ENCODE measurements at regions not wholly inside any gene's neighbourhood (a gene's known extent, or its start where the extent isn't known, plus 50 kb on each side); places are given as distances from the start of the nearest gene placed in this dataset.

GRCh38 chr4:189786447-189786846, 154.2 kb upstream of the FRG1 start:
- no peak for TF ChIP-seq CTCF (IDR thresholded peaks at IDR 0.05; ENCODE audit: insufficient read depth, low read depth, low read length, missing control alignments)
- DNase-seq (ENCODE audit: low read depth), result no peak
- H3K4me3 ChIP-seq (ENCODE audit: low read depth, low read length), result no peak overlapping the region

DNA sequence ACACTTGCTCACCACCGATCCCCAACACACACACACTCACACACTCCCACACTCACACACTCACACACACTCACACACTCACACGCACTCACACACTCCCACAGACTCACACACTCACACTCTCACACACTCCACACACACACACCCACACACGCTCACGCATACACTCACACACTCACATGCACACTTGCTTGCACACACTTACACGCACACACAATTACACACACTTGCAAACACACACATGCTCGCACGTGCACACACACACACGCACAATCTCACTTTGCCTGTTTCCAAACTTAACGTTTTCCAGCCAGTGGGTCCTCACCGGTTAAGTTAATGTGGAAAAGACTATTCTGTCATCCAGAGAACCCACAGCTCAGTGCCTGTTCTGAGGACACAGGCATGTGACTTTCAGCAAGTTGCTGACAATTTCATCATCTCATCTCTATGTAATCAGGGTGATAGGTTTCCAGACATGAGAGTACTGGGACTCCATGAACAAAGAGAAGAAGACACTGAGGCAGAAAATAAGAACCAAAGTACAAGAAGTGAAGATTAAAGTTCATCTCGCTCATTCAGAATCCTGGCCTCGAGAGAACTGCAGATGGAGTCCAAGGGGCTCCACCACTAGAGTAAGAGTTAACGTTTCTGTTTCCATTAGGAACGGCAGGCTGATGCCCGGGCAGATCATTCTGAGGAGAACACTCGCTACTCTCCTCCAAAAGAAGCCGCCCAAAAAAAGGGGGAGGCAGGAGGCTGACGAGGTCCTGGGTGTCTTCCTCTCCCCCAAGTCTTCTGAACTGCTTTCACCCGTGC, 153.2 kb upstream of the FRG1 start:
- no peak for DNase-seq (ENCODE audit: low read depth)
- TF ChIP-seq CTCF (IDR thresholded peaks at IDR 0.05; ENCODE audit: insufficient read depth, low read depth, low read length, missing control alignments), result no peak
- H3K4me3 ChIP-seq (ENCODE audit: low read depth, low read length), result no peak overlapping the region

GRCh38 chr4:189792924-189793618, 147.6 kb upstream of the FRG1 start:
- DNase-seq (ENCODE audit: low read depth), result peak; percentile 60
- TF ChIP-seq CTCF (IDR thresholded peaks at IDR 0.05; ENCODE audit: insufficient read depth, low read depth, low read length, missing control alignments), result peak; percentile 87
- no peak overlapping the region for H3K4me3 ChIP-seq (ENCODE audit: low read depth, low read length)

DNA sequence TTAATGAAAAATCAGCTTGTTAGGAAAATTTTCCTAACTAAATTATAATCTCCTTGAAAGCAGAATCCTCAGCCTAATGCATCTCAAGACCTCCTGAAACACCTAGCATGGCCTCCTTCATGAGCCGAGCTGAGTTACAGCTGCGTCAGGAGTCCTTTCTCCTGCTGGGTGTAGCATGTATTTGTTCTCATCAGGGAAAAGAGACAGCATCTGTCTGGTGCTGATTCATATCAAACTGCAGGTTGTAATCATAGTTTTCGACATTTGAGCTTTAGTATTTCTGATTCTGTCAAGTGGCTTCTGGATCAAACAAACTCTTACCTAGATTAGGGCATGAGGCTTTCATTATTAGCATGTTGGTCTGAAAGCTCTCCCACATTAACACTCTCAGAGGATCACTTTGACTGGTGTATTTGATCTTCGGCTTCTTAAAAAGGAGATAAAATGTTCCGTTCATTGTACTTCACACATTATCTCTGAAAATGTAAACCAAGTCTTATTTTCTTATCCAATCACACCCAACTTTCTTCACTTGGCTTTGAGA, 140.1 kb upstream of the FRG1 start:
- no peak for TF ChIP-seq CTCF (IDR thresholded peaks at IDR 0.05; ENCODE audit: insufficient read depth, low read depth, low read length, missing control alignments)
- no peak overlapping the region for H3K4me3 ChIP-seq (ENCODE audit: low read depth, low read length)
- no peak for DNase-seq (ENCODE audit: low read depth)

- DNase-seq (ENCODE audit: low read depth), result no peak
- no peak for TF ChIP-seq CTCF (IDR thresholded peaks at IDR 0.05; ENCODE audit: insufficient read depth, low read depth, low read length, missing control alignments)
Measured at GRCh38 chr4:189802884-189803283, 137.8 kb upstream of the FRG1 start.

GRCh38 chr4:189804894-189805293, 135.8 kb upstream of the FRG1 start:
- DNase-seq (ENCODE audit: low read depth), result no peak
- no peak for TF ChIP-seq CTCF (IDR thresholded peaks at IDR 0.05; ENCODE audit: insufficient read depth, low read depth, low read length, missing control alignments)
- H3K4me3 ChIP-seq (ENCODE audit: low read depth, low read length), result no peak overlapping the region

More at GRCh38 chr4:189802884-189803283, 137.8 kb upstream of the FRG1 start:
- H3K4me3 ChIP-seq (ENCODE audit: low read depth, low read length), result no peak overlapping the region
